Activated CD4-positive, CD25-positive, alpha-beta regulatory T cell treated with anti-CD3 and anti-CD28 coated beads, Interleukin-2, amount 50 U/mL, for 72 hours (primary cell): ENCODE measurements at regions not wholly inside any gene's neighbourhood (a gene's known extent, or its start where the extent isn't known, plus 50 kb on each side); places are given as distances from the start of the nearest gene placed in this dataset.

Source experiments
- DNase-seq: peaks from one replicate; pipeline ENCODE4 v3.0.0; 2021

GRCh38 chr5:8943301-8943700, 602.6 kb downstream of the SEMA5A start:
- DNase-seq = no peak

- no peak for DNase-seq
Observed at GRCh38 chr5:8944005-8944404, 601.9 kb downstream of the SEMA5A start.

- no peak for DNase-seq
Observed at GRCh38 chr5:8945972-8946371, 599.9 kb downstream of the SEMA5A start.

- DNase-seq = no peak
Observed at GRCh38 chr5:8949908-8950307, 596.0 kb downstream of the SEMA5A start.

GRCh38 chr5:8952147-8952546, 593.7 kb downstream of the SEMA5A start:
- no peak for DNase-seq

- no peak for DNase-seq
Observed at GRCh38 chr5:8953016-8953415, 592.9 kb downstream of the SEMA5A start.

GRCh38 chr5:8953911-8954438, 591.9 kb downstream of the SEMA5A start:
- DNase-seq = no peak

GRCh38 chr5:8954801-8955200, 591.1 kb downstream of the SEMA5A start:
- no peak for DNase-seq

- DNase-seq = no peak
Observed at GRCh38 chr5:8956659-8957058, 589.2 kb downstream of the SEMA5A start.

GRCh38 chr5:8958602-8959001, 587.3 kb downstream of the SEMA5A start:
- no peak for DNase-seq

- no peak for DNase-seq
Observed at GRCh38 chr5:8961219-8961618, 584.7 kb downstream of the SEMA5A start.

- DNase-seq = no peak
Observed at GRCh38 chr5:8961956-8962355, 583.9 kb downstream of the SEMA5A start.

- DNase-seq = no peak
Observed at GRCh38 chr5:8981016-8981415, 564.9 kb downstream of the SEMA5A start.

- no peak for DNase-seq
Observed at GRCh38 chr5:8981496-8981895, 564.4 kb downstream of the SEMA5A start.

GRCh38 chr5:8984386-8984785, 561.5 kb downstream of the SEMA5A start:
- no peak for DNase-seq
